Stimulated activated CD8-positive, alpha-beta memory T cell treated with anti-CD3 and anti-CD28 coated beads, Interleukin-4, amount 100 ng/mL, for 1 hour (primary cell): ENCODE measurements at regions not wholly inside any gene's neighbourhood (a gene's known extent, or its start where the extent isn't known, plus 50 kb on each side); places are given as distances from the start of the nearest gene placed in this dataset.
"Not testable (repeated sequence)": the region's sequence is repeated elsewhere in the genome, so short reads cannot be mapped to it uniquely, and the experiment has no call there.

ENCODE experiments used
- DNase-seq, 2 donors: peaks; one replicate each; pipeline ENCODE4 v3.0.0-alpha.2; 2020; ENCODE audit warnings: low read depth in 2 of 2, low spot score in 1 of 2

DNA sequence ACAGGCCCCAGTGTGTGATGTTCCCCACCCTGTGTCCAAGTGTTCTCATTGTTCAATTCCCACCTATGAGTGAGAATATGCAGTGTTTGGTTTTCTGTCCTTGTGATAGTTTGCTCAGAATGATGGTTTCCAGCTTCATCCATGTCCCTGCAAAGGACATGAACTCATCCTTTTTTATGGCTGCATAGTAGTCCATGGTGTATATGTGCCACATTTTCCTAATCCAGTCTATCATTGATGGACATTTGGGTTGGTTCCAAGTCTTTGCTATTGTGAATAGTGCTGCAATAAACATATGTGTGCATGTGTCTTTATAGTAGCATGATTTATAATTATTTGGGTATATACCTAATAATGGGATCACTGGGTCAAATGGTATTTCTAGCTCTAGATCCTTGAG is 115.0 kb upstream of the TBX18 start:
- DNase-seq: not testable (repeated sequence)

- no peak for DNase-seq
Measured at GRCh38 chr6:84877515-84878210, 113.3 kb upstream of the TBX18 start.

GRCh38 chr6:84876723-84877514 is 112.5 kb upstream of the TBX18 start:
- no peak for DNase-seq

GRCh38 chr6:84872996-84873723 is 108.8 kb upstream of the TBX18 start:
- no peak for DNase-seq

- DNase-seq: no peak
Measured at GRCh38 chr6:84871925-84872324, 107.5 kb upstream of the TBX18 start.

DNA sequence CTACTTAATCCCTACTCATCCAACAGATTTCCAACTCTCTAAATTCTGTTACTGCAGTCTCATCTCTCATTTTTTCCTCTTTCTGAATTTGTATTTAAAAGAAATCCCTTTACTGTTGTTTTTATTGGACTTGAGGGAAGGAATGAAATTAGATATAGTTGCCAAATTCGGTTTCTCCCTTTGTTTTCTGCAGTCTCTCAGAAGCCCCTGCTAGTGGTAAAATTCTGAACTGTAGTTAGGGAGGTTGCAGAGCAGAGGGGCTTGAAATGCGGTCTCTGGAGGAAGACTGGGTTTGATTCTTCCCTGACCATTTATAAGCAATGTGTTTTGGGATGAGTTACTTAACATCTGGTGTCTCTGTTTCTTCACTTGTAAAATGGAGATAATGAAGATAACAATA is 106.3 kb upstream of the TBX18 start:
- no peak for DNase-seq

DNA sequence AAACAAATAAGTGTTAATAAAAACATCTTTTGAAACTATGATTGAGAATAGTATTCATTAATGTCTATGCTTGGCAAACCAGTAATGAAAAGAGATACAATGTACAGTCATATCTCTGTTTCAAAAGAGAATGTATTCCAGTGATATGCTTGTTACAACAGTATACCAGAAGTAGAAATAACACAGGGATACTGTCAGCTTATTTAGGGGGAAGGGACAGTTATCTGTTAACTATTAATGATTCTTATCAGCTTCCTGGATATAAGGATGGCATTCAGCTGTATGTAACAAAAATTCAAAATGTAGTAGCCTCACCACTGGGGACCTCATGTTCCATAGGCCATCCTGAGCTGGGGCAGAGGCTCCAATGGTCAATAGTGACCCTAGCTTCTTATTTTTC is 103.8 kb upstream of the TBX18 start:
- DNase-seq: no peak

GRCh38 chr6:84867521-84867920 is 103.1 kb upstream of the TBX18 start:
- no peak for DNase-seq

DNA sequence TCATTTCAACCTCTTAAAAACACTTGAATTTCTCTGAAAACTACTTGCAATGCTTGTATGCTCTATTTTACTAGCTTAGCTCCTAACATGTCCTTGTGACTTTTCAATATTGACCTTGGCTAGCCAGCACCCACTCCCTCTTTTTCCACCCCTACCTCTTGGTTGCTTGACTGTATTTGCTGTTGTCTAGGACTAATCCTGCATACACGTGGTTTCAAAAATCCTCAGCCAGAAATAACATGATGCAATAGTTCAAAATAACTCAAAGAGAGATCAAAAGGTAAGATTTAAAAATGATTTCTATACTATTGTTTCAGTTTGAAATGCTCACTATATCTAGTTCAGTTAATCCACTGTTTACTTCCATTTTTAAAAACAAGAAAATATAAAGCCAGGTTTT is 102.3 kb upstream of the TBX18 start:
- no peak for DNase-seq

DNA sequence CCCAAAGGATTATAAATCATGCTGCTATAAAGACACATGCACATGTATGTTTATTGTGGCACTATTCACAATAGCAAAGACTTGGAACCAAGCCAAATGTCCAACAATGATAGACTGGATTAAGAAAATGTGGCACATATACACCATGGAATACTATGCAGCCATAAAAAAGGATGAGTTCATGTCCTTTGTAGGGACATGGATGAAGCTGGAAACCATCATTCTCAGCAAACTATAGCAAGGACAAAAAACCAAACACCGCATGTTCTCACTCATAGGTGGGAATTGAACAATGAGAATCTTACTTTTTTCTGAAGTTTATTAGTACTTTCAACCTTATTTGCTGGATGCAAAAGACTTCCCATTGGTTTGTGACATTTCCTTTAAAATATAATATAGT is 101.0 kb upstream of the TBX18 start:
- not testable (repeated sequence) for DNase-seq

GRCh38 chr6:84862843-84863242 is 98.4 kb upstream of the TBX18 start:
- no peak for DNase-seq

- DNase-seq: no peak
Measured at GRCh38 chr6:84860920-84861319, 96.5 kb upstream of the TBX18 start.

- DNase-seq: no peak
Measured at GRCh38 chr6:84860509-84860908, 96.1 kb upstream of the TBX18 start.

DNA sequence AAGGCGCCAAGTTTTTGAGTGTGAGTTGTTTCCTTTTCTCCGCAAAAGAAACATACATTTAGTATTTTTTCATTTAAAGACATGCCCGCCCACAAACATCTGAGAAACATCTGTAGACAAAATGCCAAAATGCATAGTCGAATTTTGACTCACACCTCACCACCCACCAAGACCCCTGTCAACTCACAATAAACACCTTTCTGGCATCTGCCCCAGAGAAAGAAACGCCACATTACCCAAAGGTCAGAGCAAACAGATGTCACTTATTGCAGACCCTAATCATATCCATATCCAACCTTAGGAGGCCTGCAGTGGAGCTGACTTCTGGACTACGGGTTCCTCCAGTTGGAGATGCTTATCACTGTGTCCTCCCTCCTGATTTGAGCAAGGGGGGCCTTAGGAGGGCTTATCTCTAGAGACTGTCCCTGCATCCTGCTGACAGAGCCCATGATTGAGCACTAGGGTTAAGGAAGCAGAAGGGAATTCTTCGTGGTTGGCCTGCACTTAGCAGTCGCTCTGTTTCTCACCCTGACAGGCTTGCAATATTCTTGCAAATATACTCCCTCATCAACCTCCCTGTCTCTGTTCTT is 90.5 kb upstream of the TBX18 start:
- no peak for DNase-seq

DNA sequence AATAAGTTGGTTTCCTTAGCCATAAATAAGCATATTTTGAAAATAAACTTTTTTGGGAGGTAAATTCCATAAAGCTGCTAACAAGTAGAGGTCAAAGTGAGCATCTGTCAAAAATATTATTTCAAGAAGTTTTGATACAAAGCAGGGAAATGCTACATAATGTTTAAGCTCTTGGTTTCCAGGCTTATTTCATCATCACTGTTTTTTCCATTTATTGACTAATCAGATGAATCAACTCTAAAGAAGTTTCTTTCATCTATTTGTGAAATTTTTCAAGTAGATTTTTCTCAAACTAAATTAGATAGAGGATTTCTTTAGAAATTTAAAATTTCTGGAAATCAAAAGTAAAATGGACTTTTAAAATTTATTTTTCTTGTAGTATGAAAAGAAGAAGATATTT is 89.5 kb upstream of the TBX18 start:
- DNase-seq: no peak

DNA sequence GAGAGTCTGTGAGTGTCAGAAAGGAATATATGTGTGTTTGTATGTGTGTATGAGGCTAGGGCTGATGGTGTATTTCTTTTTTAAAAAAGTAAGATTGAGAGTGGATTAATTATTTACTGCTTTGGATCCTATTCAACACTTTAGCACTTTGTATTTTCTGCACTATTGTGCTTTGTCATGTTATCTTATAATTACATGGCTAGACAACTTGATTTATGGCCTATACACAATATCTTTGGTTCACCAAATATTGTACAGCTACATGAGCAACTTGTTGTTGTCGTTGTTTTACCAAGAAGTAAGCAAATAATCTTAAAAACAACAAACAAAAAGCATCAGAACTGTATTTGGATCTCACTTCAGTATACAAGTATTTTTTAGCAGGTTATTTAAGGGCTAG is 84.6 kb upstream of the TBX18 start:
- no peak for DNase-seq

DNA sequence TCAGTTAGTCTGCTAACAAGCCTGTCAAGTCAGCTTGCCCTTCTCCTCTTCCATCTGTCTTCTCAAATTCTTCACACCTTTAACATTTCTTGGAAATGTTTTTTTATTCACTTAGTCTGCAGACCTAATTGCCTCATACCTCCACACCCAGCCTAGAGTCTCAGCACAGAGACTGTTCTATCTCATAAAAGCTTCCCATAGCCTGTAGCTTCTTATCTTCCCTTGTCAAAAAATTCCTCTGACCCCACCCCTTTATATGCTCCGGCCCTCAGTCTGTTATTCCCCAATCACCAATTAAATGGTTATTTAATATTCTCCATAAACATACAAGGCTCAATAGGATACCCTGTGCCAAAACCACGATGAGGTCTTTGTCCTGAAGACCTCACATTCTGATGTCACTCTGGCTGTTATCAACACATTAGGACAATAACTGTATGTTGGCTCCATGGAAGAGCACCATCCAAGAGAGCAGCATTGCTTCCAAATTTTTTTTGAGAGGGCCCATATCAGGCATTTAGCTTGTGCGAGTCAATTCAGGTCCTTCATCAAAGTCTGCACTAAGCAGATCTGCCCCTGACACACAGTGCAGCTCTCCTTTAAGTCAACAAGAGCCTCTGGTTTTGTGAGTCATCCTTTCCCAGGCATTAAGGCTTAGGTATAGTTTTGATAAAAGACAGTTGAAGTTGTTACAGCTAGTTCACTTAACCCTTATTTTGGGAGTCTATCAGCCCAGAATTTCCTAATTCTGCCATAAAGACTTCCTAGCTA is 83.2 kb upstream of the TBX18 start:
- no peak for DNase-seq

GRCh38 chr6:84842525-84843166 is 78.2 kb upstream of the TBX18 start:
- no peak for DNase-seq

DNA sequence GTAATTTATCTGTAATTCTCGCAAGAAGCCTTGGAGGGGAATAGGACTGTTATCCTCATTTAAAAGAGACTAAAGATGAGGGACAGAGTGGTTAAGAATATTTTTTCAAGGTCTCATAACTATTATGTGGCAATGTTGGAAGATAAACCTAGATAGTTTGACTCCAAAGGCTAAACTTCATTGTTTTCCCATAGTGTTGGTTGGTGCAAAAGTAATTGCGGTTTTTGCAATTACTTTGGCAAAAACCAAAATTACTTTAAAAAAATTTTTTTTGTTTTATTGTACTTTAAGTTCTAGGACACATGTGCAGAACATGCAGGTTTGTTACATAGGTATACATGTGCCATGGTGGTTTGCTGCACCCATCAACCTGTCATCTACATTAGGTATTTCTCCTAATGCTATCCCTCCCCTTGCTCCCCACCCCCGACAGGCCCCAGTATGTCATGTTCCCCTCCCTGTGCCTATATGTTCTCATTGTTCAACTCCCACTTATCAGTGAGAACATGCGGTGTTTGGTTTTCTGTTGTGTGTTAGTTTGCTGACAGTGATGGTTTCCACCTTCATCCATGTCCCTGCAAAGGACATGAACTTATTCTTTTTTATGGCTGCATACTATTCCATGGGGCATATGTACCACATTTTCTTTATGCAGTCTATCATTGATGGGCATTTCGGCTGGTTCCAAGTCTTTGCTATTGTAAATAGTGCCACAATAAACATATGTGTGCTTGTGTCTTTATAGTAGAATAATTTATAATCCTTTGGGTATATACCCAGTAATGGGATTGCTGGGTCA is 72.9 kb upstream of the TBX18 start:
- not testable (repeated sequence) for DNase-seq

DNA sequence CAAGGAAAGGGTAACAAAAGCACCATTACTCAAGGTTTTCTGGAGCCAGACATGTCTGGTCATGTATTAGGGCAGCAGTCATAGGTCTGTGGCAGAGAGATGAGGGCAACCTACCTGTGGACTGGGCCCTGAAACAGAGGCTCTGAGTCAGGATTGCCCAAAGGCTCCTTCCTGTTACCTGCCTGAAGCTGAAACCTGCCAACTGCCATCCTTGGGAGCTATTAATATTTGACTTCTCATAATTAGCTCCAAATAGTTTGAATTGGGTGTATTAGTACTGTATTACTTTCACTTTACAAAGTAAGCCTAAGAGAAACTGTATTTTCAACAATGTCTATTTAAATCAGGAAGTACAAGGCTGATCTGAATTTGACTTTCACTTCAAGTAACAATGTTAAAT is 72.0 kb upstream of the TBX18 start:
- DNase-seq: no peak
